ENCODE measurements at regions not wholly inside any gene's neighbourhood (a gene's known extent, or its start where the extent isn't known, plus 50 kb on each side); places are given as distances from the start of the nearest gene placed in this dataset.

DNA sequence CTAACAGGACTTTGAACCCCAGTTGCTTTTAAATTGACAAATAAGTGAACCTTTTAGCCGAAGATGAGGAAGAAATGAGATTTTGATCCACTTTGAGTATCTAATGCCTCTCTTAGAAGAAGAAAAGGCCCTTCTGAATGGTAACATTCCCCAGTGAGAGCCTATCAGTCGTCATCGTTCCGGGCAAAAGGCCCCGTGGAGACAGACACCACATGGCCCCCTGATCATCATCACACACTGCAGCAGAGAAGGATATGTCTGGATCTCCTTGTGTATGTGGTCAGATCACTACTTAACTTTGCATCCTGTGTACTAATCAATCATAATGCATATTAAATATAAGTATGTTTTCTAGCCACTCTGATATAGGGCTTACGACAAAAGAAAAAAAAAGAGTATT lies 87.3 kb upstream of the SMYD2 start:
- Histone ChIP-seq H3K9me3 (ENCODE audit: control insufficient read depth in 2 of 2, low read length in 2 of 2) (no peaks in the 10 kb centered on the region), H3K4me1 (ENCODE audit: control insufficient read depth in 2 of 2, insufficient read depth in 2 of 2, low read length in 2 of 2) (no peaks in the 10 kb centered on the region), H3K4me3 (ENCODE audit: low read length in 2 of 2) (no peak overlapping the region), H3K27me3 (ENCODE audit: control insufficient read depth in 2 of 2, insufficient read depth in 2 of 2, low read length in 2 of 2) (peaks cover 6 to 11% of the 10 kb centered on the region in 2 donors), H3K9ac (ENCODE audit: low read depth in 1 of 2, low read length in 2 of 2) (no peak overlapping the region), H3K36me3 (ENCODE audit: control insufficient read depth in 2 of 2, insufficient read depth in 2 of 2, low read length in 2 of 2) (no peaks in the 10 kb centered on the region), H3K27ac (ENCODE audit: low read depth in 2 of 2, low read length in 2 of 2) (no peak overlapping the region)

DNA sequence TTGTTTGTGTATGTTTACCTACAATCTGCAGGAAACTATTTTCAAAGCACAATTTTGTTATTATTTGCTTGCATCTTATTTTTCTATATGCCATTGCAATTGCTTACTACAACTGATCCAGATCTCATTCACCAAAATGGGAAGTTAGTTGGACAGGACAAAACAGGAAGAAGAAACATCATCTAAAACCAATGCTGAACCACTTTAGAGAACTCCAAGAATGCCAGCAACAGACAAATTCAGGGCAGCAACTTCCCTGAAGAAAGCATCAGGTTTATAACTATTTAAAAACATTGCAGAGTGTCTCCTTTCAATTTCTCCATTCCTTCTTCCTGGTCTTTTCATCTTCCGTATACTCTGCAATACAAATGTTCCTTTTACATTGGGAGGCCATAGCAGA lies 82.4 kb upstream of the SMYD2 start:
- no peak overlapping the region for H3K4me3 ChIP-seq (ENCODE audit: low read length in 2 of 2)

DNA sequence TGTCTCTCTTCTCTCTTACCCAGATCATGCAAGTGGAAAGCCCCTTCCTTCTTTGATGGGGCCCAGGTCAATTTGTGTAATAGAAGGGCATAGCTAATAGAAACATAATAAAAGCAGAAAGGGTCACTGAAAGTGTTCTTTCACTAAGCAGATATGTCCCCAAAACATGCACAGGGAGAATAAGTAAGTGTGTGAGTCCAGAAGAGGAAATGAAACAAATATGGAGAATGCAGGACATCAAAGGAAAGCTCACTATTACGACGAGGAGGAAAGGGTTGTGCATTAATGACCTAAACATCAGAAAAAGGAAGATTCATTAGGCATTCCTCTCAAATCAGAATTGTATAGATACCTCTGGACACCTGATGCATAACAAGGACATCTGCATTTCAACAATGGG lies 81.4 kb upstream of the SMYD2 start:
- H3K9me3 ChIP-seq (ENCODE audit: control insufficient read depth in 2 of 2, low read length in 2 of 2), result no peaks in the 10 kb centered on the region
- no peaks in the 10 kb centered on the region for H3K4me1 ChIP-seq (ENCODE audit: control insufficient read depth in 2 of 2, insufficient read depth in 2 of 2, low read length in 2 of 2)
- H3K4me3 ChIP-seq (ENCODE audit: low read length in 2 of 2), result no peak overlapping the region
- no peaks in the 10 kb centered on the region for H3K36me3 ChIP-seq (ENCODE audit: control insufficient read depth in 2 of 2, insufficient read depth in 2 of 2, low read length in 2 of 2)
- H3K27ac ChIP-seq (ENCODE audit: low read depth in 2 of 2, low read length in 2 of 2), result no peak overlapping the region
- H3K9ac ChIP-seq (ENCODE audit: low read depth in 1 of 2, low read length in 2 of 2), result no peak overlapping the region
- no peaks in the 10 kb centered on the region for H3K27me3 ChIP-seq (ENCODE audit: control insufficient read depth in 2 of 2, insufficient read depth in 2 of 2, low read length in 2 of 2)

More for the DNA sequence above, 82.4 kb upstream of the SMYD2 start:
- no peak overlapping the region for H3K27ac ChIP-seq (ENCODE audit: low read depth in 2 of 2, low read length in 2 of 2)
- H3K27me3 ChIP-seq (ENCODE audit: control insufficient read depth in 2 of 2, insufficient read depth in 2 of 2, low read length in 2 of 2), result no peaks in the 10 kb centered on the region
- H3K4me1 ChIP-seq (ENCODE audit: control insufficient read depth in 2 of 2, insufficient read depth in 2 of 2, low read length in 2 of 2), result no peaks in the 10 kb centered on the region
- H3K9ac ChIP-seq (ENCODE audit: low read depth in 1 of 2, low read length in 2 of 2), result no peak overlapping the region
- H3K9me3 ChIP-seq (ENCODE audit: control insufficient read depth in 2 of 2, low read length in 2 of 2), result no peaks in the 10 kb centered on the region
- no peaks in the 10 kb centered on the region for H3K36me3 ChIP-seq (ENCODE audit: control insufficient read depth in 2 of 2, insufficient read depth in 2 of 2, low read length in 2 of 2)

DNA sequence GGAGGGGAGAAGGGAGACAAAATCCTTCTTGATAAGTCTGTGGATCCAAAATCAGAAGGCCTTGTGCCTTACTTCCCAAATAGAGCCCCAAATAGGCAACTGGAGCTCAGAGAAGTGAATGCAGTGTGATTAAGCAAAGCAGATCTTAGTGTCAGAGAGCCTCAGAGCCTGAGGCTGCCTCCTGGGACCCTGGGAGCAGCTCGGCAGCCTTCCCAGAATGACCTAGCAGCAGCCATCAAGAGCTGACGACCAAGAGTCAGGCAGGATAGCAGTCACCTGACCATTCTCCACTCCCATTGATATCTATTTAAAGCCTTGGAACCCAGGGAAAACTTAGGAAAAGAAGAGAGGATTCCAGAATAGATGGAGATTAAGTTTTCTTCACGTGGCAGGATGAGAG lies 78.0 kb upstream of the SMYD2 start:
- Histone ChIP-seq H3K27ac (ENCODE audit: low read depth in 2 of 2, low read length in 2 of 2) (no peak overlapping the region), H3K27me3 (ENCODE audit: control insufficient read depth in 2 of 2, insufficient read depth in 2 of 2, low read length in 2 of 2) (no peaks in the 10 kb centered on the region), H3K36me3 (ENCODE audit: control insufficient read depth in 2 of 2, insufficient read depth in 2 of 2, low read length in 2 of 2) (no peaks in the 10 kb centered on the region), H3K9ac (ENCODE audit: low read depth in 1 of 2, low read length in 2 of 2) (no peak overlapping the region), H3K4me3 (ENCODE audit: low read length in 2 of 2) (no peak overlapping the region), H3K4me1 (ENCODE audit: control insufficient read depth in 2 of 2, insufficient read depth in 2 of 2, low read length in 2 of 2) (no peaks in the 10 kb centered on the region), H3K9me3 (ENCODE audit: control insufficient read depth in 2 of 2, low read length in 2 of 2) (no peaks in the 10 kb centered on the region)

DNA sequence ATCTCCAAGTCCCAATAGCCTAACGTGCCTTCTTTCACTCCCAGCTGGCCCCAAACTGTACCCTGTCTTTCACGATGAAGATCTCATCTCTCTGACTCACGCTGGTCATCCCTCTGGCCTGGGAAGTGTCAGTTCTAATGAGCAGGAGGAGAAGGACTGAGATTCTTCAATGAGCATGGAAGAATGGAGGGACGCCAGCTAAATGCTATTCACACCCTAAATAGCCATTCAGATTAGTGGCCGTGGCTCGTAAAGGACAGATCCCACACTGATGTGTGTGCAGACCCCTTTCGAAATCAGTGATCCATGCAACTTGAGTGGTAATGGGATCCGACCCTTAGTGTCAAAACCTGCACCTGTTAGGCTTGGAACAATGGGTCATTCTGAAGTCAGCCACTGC lies 75.9 kb upstream of the SMYD2 start:
- Histone ChIP-seq H3K9ac (ENCODE audit: low read depth in 1 of 2, low read length in 2 of 2) (no peak overlapping the region), H3K4me1 (ENCODE audit: control insufficient read depth in 2 of 2, insufficient read depth in 2 of 2, low read length in 2 of 2) (no peaks in the 10 kb centered on the region), H3K4me3 (ENCODE audit: low read length in 2 of 2) (no peak overlapping the region), H3K9me3 (ENCODE audit: control insufficient read depth in 2 of 2, low read length in 2 of 2) (no peaks in the 10 kb centered on the region), H3K27me3 (ENCODE audit: control insufficient read depth in 2 of 2, insufficient read depth in 2 of 2, low read length in 2 of 2) (no peaks in the 10 kb centered on the region), H3K36me3 (ENCODE audit: control insufficient read depth in 2 of 2, insufficient read depth in 2 of 2, low read length in 2 of 2) (no peaks in the 10 kb centered on the region), H3K27ac (ENCODE audit: low read depth in 2 of 2, low read length in 2 of 2) (no peak overlapping the region)

DNA sequence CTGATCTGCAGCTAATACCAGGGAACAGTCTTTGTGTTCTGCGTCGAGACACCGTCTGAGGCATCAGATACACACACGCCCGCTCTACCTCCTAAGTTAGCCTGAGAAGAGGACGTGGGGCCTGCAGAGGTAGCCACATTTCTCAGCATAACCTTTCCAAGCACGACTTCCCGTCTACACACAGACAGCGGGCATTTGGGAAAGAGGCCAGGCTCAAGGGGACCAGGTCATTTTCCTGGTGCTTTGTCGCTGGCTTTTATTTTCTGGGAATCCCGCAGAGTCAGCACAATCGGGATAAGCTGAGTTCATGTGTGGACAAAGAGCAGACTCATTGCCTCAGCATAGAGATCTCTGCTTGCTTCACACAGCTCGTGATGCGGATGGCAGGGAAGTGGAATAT lies 72.5 kb upstream of the SMYD2 start:
- Histone ChIP-seq H3K27ac (ENCODE audit: low read depth in 2 of 2, low read length in 2 of 2) (no peak overlapping the region), H3K4me3 (ENCODE audit: low read length in 2 of 2) (no peak overlapping the region), H3K36me3 (ENCODE audit: control insufficient read depth in 2 of 2, insufficient read depth in 2 of 2, low read length in 2 of 2) (no peaks in the 10 kb centered on the region), H3K27me3 (ENCODE audit: control insufficient read depth in 2 of 2, insufficient read depth in 2 of 2, low read length in 2 of 2) (no peaks in the 10 kb centered on the region), H3K9ac (ENCODE audit: low read depth in 1 of 2, low read length in 2 of 2) (no peak overlapping the region), H3K9me3 (ENCODE audit: control insufficient read depth in 2 of 2, low read length in 2 of 2) (no peaks in the 10 kb centered on the region), H3K4me1 (ENCODE audit: control insufficient read depth in 2 of 2, insufficient read depth in 2 of 2, low read length in 2 of 2) (no peaks in the 10 kb centered on the region)

DNA sequence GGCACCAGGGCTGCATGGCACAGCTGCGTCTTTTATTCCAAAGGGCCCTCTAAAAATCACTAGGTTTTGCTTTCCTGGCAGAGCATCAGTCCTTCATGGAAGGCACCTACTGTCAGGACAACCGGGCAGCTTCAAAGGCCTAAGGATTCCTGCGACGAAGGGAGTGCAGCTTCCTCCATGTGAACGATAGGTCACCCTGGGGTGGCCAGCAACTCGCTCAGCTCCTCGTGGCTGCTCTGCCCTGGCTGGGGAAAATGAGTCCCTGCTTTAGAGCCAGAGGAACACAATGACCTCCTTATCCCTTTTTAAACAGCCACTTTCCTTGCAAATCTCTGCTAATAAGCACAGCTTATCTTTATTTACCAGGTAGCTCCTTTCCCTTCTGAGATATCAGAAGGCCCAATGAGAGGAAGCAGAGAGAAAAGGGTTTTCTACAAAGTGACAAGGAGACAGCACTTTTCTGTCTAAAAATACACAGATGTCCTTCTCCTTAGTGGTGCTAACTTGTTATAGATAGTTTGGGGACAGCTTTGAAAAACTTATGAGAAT lies 71.6 kb upstream of the SMYD2 start:
- no peaks in the 10 kb centered on the region for H3K9me3 ChIP-seq (ENCODE audit: control insufficient read depth in 2 of 2, low read length in 2 of 2)
- no peak overlapping the region for H3K4me3 ChIP-seq (ENCODE audit: low read length in 2 of 2)
- H3K9ac ChIP-seq (ENCODE audit: low read depth in 1 of 2, low read length in 2 of 2), result no peak overlapping the region
- H3K4me1 ChIP-seq (ENCODE audit: control insufficient read depth in 2 of 2, insufficient read depth in 2 of 2, low read length in 2 of 2), result peaks cover 0 to 3% of the 10 kb centered on the region in 2 donors
- H3K27me3 ChIP-seq (ENCODE audit: control insufficient read depth in 2 of 2, insufficient read depth in 2 of 2, low read length in 2 of 2), result no peaks in the 10 kb centered on the region
- H3K36me3 ChIP-seq (ENCODE audit: control insufficient read depth in 2 of 2, insufficient read depth in 2 of 2, low read length in 2 of 2), result no peaks in the 10 kb centered on the region
- H3K27ac ChIP-seq (ENCODE audit: low read depth in 2 of 2, low read length in 2 of 2), result no peak overlapping the region

DNA sequence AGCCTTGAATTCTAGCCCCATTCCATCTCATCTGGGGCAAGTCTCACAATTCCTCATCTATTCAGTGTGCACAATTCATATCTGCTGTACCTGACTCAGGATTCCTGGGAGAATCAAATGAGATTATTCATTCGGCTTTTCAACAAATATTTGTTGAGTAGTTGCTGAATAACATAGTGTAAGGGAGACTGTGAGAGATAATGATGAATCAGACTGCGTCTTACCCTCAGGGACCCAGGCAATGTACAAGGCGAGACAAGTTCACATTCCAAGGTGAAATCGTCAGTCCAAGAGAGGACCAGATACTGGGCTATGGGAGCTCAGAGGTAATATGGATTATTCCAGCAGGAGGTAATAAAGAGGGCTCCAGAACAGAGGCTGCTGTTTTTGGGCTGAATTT lies 67.8 kb upstream of the SMYD2 start:
- no peak overlapping the region for H3K27ac ChIP-seq (ENCODE audit: low read depth in 2 of 2, low read length in 2 of 2)
- peaks cover 0 to 3% of the 10 kb centered on the region in 2 donors for H3K4me1 ChIP-seq (ENCODE audit: control insufficient read depth in 2 of 2, insufficient read depth in 2 of 2, low read length in 2 of 2)
- no peak overlapping the region for H3K9ac ChIP-seq (ENCODE audit: low read depth in 1 of 2, low read length in 2 of 2)
- no peaks in the 10 kb centered on the region for H3K27me3 ChIP-seq (ENCODE audit: control insufficient read depth in 2 of 2, insufficient read depth in 2 of 2, low read length in 2 of 2)
- H3K36me3 ChIP-seq (ENCODE audit: control insufficient read depth in 2 of 2, insufficient read depth in 2 of 2, low read length in 2 of 2), result no peaks in the 10 kb centered on the region
- H3K4me3 ChIP-seq (ENCODE audit: low read length in 2 of 2), result no peak overlapping the region
- no peaks in the 10 kb centered on the region for H3K9me3 ChIP-seq (ENCODE audit: control insufficient read depth in 2 of 2, low read length in 2 of 2)

DNA sequence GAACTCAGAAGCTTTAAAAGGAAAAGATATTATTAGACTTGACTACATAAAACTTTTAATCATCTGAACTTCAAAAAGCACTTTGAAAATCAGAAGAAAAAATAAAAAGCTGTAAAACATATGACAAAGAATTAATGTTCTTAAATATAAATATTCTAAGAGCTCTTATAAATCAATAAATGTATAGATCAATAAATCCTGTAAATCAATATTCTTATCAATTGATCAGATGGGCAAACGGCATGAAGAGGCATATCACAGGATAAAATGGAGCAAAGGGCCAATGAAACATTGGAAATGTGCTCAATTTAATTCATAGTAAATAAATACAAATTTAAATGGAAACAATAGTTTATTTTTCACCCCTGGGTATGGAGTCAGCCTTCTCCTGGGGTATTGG lies 66.1 kb upstream of the SMYD2 start:
- no peak overlapping the region for H3K27ac ChIP-seq (ENCODE audit: low read depth in 2 of 2, low read length in 2 of 2)
- H3K4me1 ChIP-seq (ENCODE audit: control insufficient read depth in 2 of 2, insufficient read depth in 2 of 2, low read length in 2 of 2), result peaks cover 0 to 3% of the 10 kb centered on the region in 2 donors
- no peak overlapping the region for H3K9ac ChIP-seq (ENCODE audit: low read depth in 1 of 2, low read length in 2 of 2)
- no peak overlapping the region for H3K4me3 ChIP-seq (ENCODE audit: low read length in 2 of 2)
- no peaks in the 10 kb centered on the region for H3K27me3 ChIP-seq (ENCODE audit: control insufficient read depth in 2 of 2, insufficient read depth in 2 of 2, low read length in 2 of 2)
- no peaks in the 10 kb centered on the region for H3K9me3 ChIP-seq (ENCODE audit: control insufficient read depth in 2 of 2, low read length in 2 of 2)
- no peaks in the 10 kb centered on the region for H3K36me3 ChIP-seq (ENCODE audit: control insufficient read depth in 2 of 2, insufficient read depth in 2 of 2, low read length in 2 of 2)

DNA sequence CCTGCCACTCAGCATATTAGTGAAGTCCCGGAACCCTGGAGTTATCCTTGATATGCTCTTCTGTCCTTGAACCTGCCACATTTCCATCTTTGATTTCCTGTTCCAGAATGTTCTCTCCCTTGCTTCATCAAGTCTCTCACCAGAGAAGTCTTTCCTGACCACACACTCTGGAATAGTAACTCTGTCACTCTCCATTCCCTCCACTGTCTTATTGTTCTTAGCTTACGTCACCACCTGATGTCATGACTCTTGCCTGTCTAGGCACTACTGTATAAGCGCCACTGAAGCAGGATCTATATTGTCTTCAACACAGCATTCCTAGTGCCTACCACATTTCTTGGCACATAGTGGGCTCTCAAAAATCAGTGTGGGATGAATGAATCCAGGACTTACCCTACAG lies 65.4 kb upstream of the SMYD2 start:
- Histone ChIP-seq H3K4me1 (ENCODE audit: control insufficient read depth in 2 of 2, insufficient read depth in 2 of 2, low read length in 2 of 2) (peaks cover 0 to 3% of the 10 kb centered on the region in 2 donors), H3K9ac (ENCODE audit: low read depth in 1 of 2, low read length in 2 of 2) (no peak overlapping the region), H3K36me3 (ENCODE audit: control insufficient read depth in 2 of 2, insufficient read depth in 2 of 2, low read length in 2 of 2) (no peaks in the 10 kb centered on the region), H3K27me3 (ENCODE audit: control insufficient read depth in 2 of 2, insufficient read depth in 2 of 2, low read length in 2 of 2) (no peaks in the 10 kb centered on the region), H3K9me3 (ENCODE audit: control insufficient read depth in 2 of 2, low read length in 2 of 2) (no peaks in the 10 kb centered on the region), H3K27ac (ENCODE audit: low read depth in 2 of 2, low read length in 2 of 2) (no peak overlapping the region), H3K4me3 (ENCODE audit: low read length in 2 of 2) (no peak overlapping the region)

DNA sequence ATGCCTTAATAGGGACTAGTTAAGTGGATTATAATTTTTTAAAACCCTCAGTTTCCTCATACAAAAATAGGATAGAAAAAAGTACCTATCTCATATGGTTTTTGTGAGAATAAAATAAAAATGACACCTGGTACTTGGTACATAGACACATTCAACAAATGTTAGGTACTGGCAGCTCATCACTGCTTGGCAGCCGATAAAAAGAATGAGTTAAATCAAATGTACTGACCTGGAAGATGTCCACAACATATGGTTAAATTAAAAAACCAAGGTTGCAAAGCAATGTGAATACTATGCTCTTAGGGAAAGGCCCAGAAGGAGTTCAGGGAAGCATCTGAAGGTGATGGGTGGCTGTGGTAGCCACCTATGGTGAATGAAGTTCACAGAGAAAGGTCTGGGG lies 64.9 kb upstream of the SMYD2 start:
- H3K27me3 ChIP-seq (ENCODE audit: control insufficient read depth in 2 of 2, insufficient read depth in 2 of 2, low read length in 2 of 2), result no peaks in the 10 kb centered on the region
- no peaks in the 10 kb centered on the region for H3K36me3 ChIP-seq (ENCODE audit: control insufficient read depth in 2 of 2, insufficient read depth in 2 of 2, low read length in 2 of 2)
- no peak overlapping the region for H3K9ac ChIP-seq (ENCODE audit: low read depth in 1 of 2, low read length in 2 of 2)
- no peak overlapping the region for H3K27ac ChIP-seq (ENCODE audit: low read depth in 2 of 2, low read length in 2 of 2)
- peaks cover 0 to 3% of the 10 kb centered on the region in 2 donors for H3K4me1 ChIP-seq (ENCODE audit: control insufficient read depth in 2 of 2, insufficient read depth in 2 of 2, low read length in 2 of 2)
- H3K4me3 ChIP-seq (ENCODE audit: low read length in 2 of 2), result no peak overlapping the region
- no peaks in the 10 kb centered on the region for H3K9me3 ChIP-seq (ENCODE audit: control insufficient read depth in 2 of 2, low read length in 2 of 2)
